HG03432 (cell line): ENCODE measurements at regions not wholly inside any gene's neighbourhood (a gene's known extent, or its start where the extent isn't known, plus 50 kb on each side); places are given as distances from the start of the nearest gene placed in this dataset.
"Not testable (repeated sequence)": the region's sequence is repeated elsewhere in the genome, so short reads cannot be mapped to it uniquely, and the experiment has no call there.

Experiments used
- ATAC-seq: cut with Tn5 transposase; IDR thresholded peaks from one replicate; pipeline ENCODE4 v1.9.1; 2021; ENCODE audit warnings: mild to moderate bottlenecking, moderate library complexity; ENCODE audit not compliant: unreplicated experiment

DNA sequence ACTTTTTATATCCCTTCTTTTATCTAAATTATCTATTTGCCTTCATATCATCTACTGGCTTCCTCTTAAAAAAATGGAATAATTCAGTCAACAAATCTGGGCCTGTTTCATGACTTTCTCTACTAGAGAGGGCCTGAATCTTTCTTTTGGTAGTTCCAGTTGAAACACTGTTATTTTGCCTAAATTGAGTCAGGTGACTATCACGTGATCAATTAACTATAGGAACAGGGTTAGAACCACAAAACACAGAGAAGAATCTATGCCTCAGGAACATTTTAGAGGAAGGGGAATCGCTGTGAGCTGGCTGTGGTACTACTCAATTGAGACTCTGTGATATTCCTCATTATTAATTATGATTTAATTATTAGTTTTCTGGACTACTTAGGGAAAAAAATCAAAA, 736.7 kb upstream of the PITX2 start:
- no peak for ATAC-seq

DNA sequence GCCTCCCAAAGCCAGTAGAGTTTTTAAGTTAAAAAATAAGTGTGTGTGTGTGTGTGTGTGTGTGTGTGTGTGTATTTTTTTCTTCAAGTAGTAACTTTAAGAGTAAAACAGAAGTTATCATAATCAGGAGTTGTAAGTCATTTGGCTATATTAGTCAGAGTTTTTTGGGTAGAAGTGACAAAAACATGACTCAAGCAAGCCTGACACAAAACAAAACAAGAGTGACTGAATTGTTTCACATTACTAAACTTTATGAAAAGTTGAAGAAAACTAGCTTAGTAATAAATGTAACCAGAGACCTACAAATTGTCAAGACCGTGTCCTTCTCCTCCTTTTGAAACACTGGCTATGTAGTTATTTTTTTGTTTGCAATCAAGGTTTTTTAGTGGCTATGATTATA, 738.0 kb upstream of the PITX2 start:
- ATAC-seq = no peak

GRCh38 chr4:111362941-111363361, 740.1 kb upstream of the PITX2 start:
- no peak for ATAC-seq

DNA sequence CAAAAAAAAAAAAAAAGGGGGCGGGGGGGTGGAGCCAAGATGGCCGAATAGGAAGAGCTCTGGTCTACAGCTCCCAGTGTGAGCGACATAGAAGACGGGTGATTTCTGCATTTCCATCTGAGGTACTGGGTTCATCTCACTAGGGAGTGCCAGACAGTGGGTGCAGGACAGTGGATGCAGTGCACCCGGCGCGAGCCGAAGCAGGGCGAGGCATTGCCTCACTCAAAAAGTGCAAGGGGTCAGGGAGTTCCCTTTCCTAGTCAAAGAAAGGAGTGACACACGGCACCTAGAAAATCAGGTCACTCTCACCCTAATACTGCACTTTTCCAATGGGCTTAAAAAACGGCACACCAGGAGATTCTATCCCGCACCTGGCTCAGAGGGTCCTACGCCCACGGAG, 755.0 kb upstream of the PITX2 start:
- not testable (repeated sequence) for ATAC-seq

GRCh38 chr4:111388561-111388960, 756.7 kb upstream of the FAM241A start:
- ATAC-seq = no peak

GRCh38 chr4:111391829-111392228, 753.4 kb upstream of the FAM241A start:
- no peak for ATAC-seq

- ATAC-seq = no peak
Observed at GRCh38 chr4:111393781-111394180, 751.5 kb upstream of the FAM241A start.

GRCh38 chr4:111398906-111399330, 746.3 kb upstream of the FAM241A start:
- no peak for ATAC-seq

DNA sequence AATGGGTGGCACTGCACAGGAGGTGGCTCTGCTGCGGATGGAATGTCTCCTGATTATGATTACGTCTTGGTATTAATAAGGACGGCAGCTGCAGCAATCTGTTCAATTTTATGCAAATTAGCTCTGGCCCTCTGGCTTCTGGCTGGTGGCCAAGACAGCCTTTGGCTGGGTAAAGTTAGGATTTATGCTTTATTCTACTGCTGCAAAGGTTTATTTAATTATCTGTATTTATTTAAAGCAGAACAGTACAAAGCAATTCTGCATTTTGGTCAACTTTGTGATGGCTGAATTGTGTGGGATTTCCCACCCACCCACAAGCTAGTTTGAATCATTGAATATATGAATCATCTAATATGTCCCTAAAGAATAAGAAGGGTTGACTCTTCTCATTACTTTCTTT, 745.6 kb upstream of the FAM241A start:
- ATAC-seq = no peak

GRCh38 chr4:111400741-111401140, 744.5 kb upstream of the FAM241A start:
- ATAC-seq = no peak

- ATAC-seq = no peak
Observed at GRCh38 chr4:111404673-111405072, 740.6 kb upstream of the FAM241A start.

DNA sequence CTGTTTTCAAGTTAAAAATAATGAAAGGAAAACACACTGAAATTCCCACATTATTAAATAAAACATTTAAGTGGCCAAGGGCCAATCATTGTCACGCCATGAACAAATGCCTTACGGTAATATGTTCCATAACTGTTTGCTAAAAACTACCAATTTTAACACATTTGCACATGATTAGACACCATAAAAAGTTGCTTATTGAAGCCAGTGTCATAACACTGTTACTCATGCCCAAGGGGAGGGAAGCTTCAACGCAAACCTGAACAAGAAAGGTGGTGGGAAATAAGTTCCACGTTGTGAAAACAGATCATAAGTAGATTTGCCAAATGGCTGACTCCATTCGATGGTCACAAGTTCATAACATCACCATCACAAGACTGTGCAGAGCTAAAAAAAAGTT, 739.3 kb upstream of the FAM241A start:
- ATAC-seq = no peak

DNA sequence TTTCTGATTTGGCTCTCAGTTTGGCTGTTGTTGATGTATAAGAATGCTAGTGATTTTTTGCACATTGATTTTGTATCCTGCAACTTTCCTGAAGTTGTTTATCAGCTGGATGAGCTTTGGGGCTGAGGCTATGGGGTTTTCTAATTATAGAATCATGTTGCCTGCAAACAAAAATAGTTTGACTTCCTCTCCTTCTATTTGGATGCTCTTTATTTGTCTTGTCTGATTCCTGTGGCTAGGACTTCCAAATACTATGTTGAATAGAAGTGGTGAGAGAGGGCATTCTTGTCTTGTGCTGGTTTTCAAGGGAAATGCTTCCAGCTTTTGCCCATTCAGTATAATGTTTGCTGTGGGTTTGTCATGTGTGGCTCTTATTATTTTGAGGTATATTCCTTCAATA, 734.7 kb upstream of the FAM241A start:
- ATAC-seq = no peak

- ATAC-seq = no peak
Observed at GRCh38 chr4:111417521-111417920, 727.7 kb upstream of the FAM241A start.

GRCh38 chr4:111433441-111433840, 711.8 kb upstream of the FAM241A start:
- ATAC-seq = no peak

GRCh38 chr4:111434586-111434985, 710.7 kb upstream of the FAM241A start:
- no peak for ATAC-seq

- no peak for ATAC-seq
Observed at GRCh38 chr4:111435986-111436744, 709.1 kb upstream of the FAM241A start.

GRCh38 chr4:111441687-111442086, 703.6 kb upstream of the FAM241A start:
- ATAC-seq = no peak

GRCh38 chr4:111444836-111445235, 700.4 kb upstream of the FAM241A start:
- ATAC-seq = not testable (repeated sequence)

GRCh38 chr4:111449657-111450056, 695.6 kb upstream of the FAM241A start:
- ATAC-seq = no peak

DNA sequence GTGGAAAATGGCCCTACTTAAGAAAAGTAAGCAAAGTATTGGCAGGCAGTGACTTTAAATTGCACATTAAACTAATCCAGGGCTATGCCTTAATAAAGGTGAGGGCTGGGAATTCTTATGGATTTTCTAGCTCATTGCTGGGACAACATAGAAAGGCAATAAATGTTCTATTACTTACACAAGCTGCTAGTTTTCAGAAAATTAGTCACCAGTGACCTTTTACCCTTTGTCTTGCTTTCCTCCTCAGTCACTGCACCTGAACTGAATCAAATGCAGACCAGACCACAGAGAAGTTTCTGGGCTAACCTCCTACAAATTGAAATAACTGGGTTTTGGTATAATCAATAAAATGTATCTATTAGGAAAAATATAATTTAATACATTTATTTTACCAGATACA, 694.4 kb upstream of the FAM241A start:
- ATAC-seq = no peak

GRCh38 chr4:111453216-111453615, 692.0 kb upstream of the FAM241A start:
- ATAC-seq = no peak

DNA sequence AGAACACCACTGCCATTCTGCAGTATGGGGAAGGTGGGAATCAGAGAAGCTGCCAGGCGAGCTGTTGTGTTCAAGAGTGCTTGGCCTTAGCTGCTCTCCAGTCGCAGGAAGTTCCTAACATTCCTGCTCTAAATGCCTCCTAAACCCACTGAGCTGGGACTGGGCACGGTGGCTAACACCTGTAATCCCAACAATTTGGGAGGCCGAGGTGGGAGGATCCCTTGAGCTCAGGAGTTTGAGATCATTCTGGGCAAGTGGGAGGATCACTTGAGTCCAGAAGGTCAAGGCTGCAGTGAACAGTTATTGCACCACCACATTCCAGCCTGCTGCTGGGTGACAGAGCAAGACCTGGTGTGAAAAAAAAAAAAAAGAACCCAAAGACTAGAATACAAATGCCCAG, 690.3 kb upstream of the FAM241A start:
- no peak for ATAC-seq
